GM12891 (cell line): ENCODE measurements at regions not wholly inside any gene's neighbourhood (a gene's known extent, or its start where the extent isn't known, plus 50 kb on each side); places are given as distances from the start of the nearest gene placed in this dataset.

Source experiments
- POLR2A ChIP-seq: IDR thresholded peaks from 2 replicates; pipeline ENCODE4 v1.6.1; 2011; ENCODE audit warnings: low read depth, low read length, control low read depth
- POLR2AphosphoS5 ChIP-seq: IDR thresholded peaks from 2 replicates; pipeline ENCODE4 v1.6.1; 2011; ENCODE audit warnings: low read depth, low read length, control low read depth
- SPI1 ChIP-seq: IDR thresholded peaks from 2 replicates; pipeline ENCODE4 v1.6.1; 2011; ENCODE audit warnings: low read depth, low read length, control low read depth
- TAF1 ChIP-seq: IDR thresholded peaks from 2 replicates; pipeline ENCODE4 v1.6.1; 2011; ENCODE audit warnings: low read depth, low read length, control low read depth

DNA sequence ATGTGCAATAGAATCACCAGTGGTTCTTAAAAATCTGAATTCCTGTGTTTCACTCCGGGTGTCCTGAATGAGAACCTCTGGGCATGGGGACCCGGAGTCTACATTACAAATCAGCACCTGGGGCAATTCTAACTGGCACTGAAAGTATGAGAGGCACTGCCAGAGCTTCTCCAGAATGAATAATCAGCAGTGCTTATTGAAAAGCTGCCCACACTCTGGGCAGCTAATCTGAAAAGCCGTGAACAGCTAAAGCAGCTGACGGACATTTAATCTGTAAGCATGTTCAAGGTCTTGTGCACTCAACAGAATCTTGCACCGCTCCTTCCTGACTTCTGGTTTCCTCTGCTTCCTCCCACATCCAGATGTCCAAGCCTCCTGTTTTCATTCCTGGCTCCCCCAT lies 113.3 kb upstream of the KIF5B start:
- TF ChIP-seq POLR2A (no peak), SPI1 (no peak), POLR2AphosphoS5 (no peak), TAF1 (no peak)
